A549 (cell line): ENCODE measurements at regions not wholly inside any gene's neighbourhood (a gene's known extent, or its start where the extent isn't known, plus 50 kb on each side); places are given as distances from the start of the nearest gene placed in this dataset.

ENCODE experiments used
- ATAC-seq, 2 experiments: fragments of 200-7000 bp in 1 of 2; fragments of >200 bp in 1 of 2; cut with Nextera tagmentation in 1 of 2; cut with Tn5 transposase in 1 of 2; 3 replicates each; pipeline versions ENCODE4 v1.8.0 to v1.9.1; 2018 to 2020; ENCODE audit warnings: mild to moderate bottlenecking in 1 of 2, moderate library complexity in 1 of 2
- CTCF ChIA-PET: fragments of 300-600 bp; sonication (Branson Sonifier 250); formaldehyde crosslinking; extraction: SDS; loops from one replicate; lab custom pipeline; 2021; ENCODE audit warnings: antibody characterized with exemption, inconsistent platforms; lab: Yijun Ruan, JAX
- POLR2A ChIA-PET: fragments of 350-600 bp; formaldehyde crosslinking; extraction: SDS; loops from one replicate; lab custom pipeline; 2021; ENCODE audit warnings: antibody characterized with exemption, inconsistent platforms; lab: Yijun Ruan, JAX
- DNase-seq, 2 experiments: peaks; one replicate each; pipeline versions ENCODE4 v3.0.0 to v3.0.0-alpha.2; 2011 to 2016; ENCODE audit warnings: low read depth in 1 of 2, low spot score in 1 of 2
- FAIRE-seq: peaks from 2 replicates; lab custom pipeline; 2011; peaks lifted over from hg19 to GRCh38; lab: Jason Lieb, UNC
- H3K27ac ChIP-seq, 2 experiments: fragments of >200 bp; sonication (Bioruptor Twin); formaldehyde crosslinking; 3 replicates each; pipeline ENCODE4 v1.5.1; 2016 to 2017
- H3K4me1 ChIP-seq: fragments of >200 bp; sonication (Bioruptor Twin); formaldehyde crosslinking; 3 replicates; pipeline ENCODE4 v1.6.1; 2016
- H3K4me2 ChIP-seq: fragments of >200 bp; sonication (Bioruptor Twin); formaldehyde crosslinking; 3 replicates; pipeline ENCODE4 v1.6.1; 2016
- H3K4me3 ChIP-seq: fragments of >200 bp; sonication (Bioruptor Twin); formaldehyde crosslinking; 3 replicates; pipeline ENCODE4 v1.5.1; 2016
- H3K9me3 ChIP-seq: fragments of >200 bp; sonication (Bioruptor Twin); formaldehyde crosslinking; 3 replicates; pipeline ENCODE4 v1.6.1; 2016
- BHLHE40 ChIP-seq: IDR thresholded peaks from 2 replicates; pipeline ENCODE4 v1.6.1; 2012; ENCODE audit warnings: low read depth, low read length, inconsistent platforms
- CBX2 ChIP-seq: fragments of 200-600 bp; sonication (generic); IDR thresholded peaks from 2 replicates; pipeline ENCODE4 v1.6.1; 2016; ENCODE audit warnings: low read depth, mild to moderate bottlenecking, borderline replicate concordance
- CHD2 ChIP-seq: fragments of 150-350 bp; IDR thresholded peaks from 2 replicates; pipeline ENCODE4 v1.6.1; 2014; ENCODE audit warnings: low read length; ENCODE audit not compliant: partially characterized antibody
- EHF ChIP-seq: fragments of 250-450 bp; sonication (Bioruptor Pico); IDR thresholded peaks from 2 replicates; pipeline ENCODE4 v1.5.0; 2020; ENCODE audit warnings: mild to moderate bottlenecking
- FOSL2 ChIP-seq, 2 experiments: fragments of 450-650 bp in 1 of 2; fragments of >200 bp in 1 of 2; sonication (Bioruptor Twin) in 1 of 2; formaldehyde crosslinking; IDR thresholded peaks; 2 replicates each; pipeline versions ENCODE4 v1.5.0 to v1.6.1; 2016 to 2020; ENCODE audit warnings: mild to moderate bottlenecking in 1 of 2, moderate library complexity in 1 of 2
- GATA3 ChIP-seq: IDR thresholded peaks from 2 replicates; pipeline ENCODE4 v1.6.1; 2012; ENCODE audit warnings: borderline replicate concordance
- HDAC2 ChIP-seq: fragments of 200-600 bp; sonication (generic); IDR thresholded peaks from 2 replicates; pipeline ENCODE4 v1.6.1; 2016
- HES2 ChIP-seq: fragments of >200 bp; sonication (Bioruptor Twin); formaldehyde crosslinking; IDR thresholded peaks from 2 replicates; pipeline ENCODE4 v1.6.1; 2016
- HEYL ChIP-seq: fragments of 250-450 bp; sonication (Bioruptor Pico); IDR thresholded peaks from 2 replicates; pipeline ENCODE4 v1.8.0; 2021; ENCODE audit warnings: mild to moderate bottlenecking, moderate library complexity
- HOXB5 ChIP-seq: fragments of 250-450 bp; sonication (Bioruptor Pico); IDR thresholded peaks from 2 replicates; pipeline ENCODE4 v1.5.0; 2020; ENCODE audit warnings: mild to moderate bottlenecking, moderate library complexity
- JUNB ChIP-seq: fragments of >200 bp; sonication (Bioruptor Twin); formaldehyde crosslinking; IDR thresholded peaks from 2 replicates; pipeline ENCODE4 v1.6.1; 2016
- KDM5A ChIP-seq: fragments of 200-600 bp; sonication (generic); IDR thresholded peaks from 2 replicates; pipeline ENCODE4 v1.6.1; 2016; ENCODE audit warnings: antibody characterized with exemption, mild to moderate bottlenecking
- MAFK ChIP-seq: fragments of 450-650 bp; IDR thresholded peaks from 2 replicates; pipeline ENCODE4 v1.6.1; 2014; ENCODE audit not compliant: partially characterized antibody
- NPAS2 ChIP-seq: fragments of 250-450 bp; sonication (Bioruptor Pico); IDR thresholded peaks from 2 replicates; pipeline ENCODE4 v1.8.0; 2022; ENCODE audit warnings: mild to moderate bottlenecking, moderate library complexity, borderline replicate concordance
- NR3C1 ChIP-seq: fragments of >200 bp; sonication (Bioruptor Twin); formaldehyde crosslinking; IDR thresholded peaks from 3 replicates; pipeline ENCODE4 v1.6.1; 2017
- PHF8 ChIP-seq: fragments of 200-600 bp; sonication (generic); IDR thresholded peaks from 2 replicates; pipeline ENCODE4 v1.6.1; 2016; ENCODE audit warnings: low read depth, mild to moderate bottlenecking, antibody characterized with exemption, moderate library complexity, borderline replicate concordance
- POLR2A ChIP-seq: IDR thresholded peaks from 2 replicates; pipeline ENCODE4 v1.6.1; 2012; ENCODE audit warnings: mild to moderate bottlenecking, low read length
- RCOR1 ChIP-seq: fragments of 150-350 bp; IDR thresholded peaks from 2 replicates; pipeline ENCODE4 v1.6.1; 2014; ENCODE audit warnings: antibody characterized with exemption, low read length, low read depth
- SREBF2 ChIP-seq: fragments of 450-650 bp; IDR thresholded peaks from 2 replicates; pipeline ENCODE4 v1.6.1; 2014; ENCODE audit warnings: mild to moderate bottlenecking, moderate library complexity
- USF2 ChIP-seq: fragments of 450-650 bp; IDR thresholded peaks from 2 replicates; pipeline ENCODE4 v1.6.1; 2014; ENCODE audit warnings: antibody characterized with exemption
- ZNF302 ChIP-seq: fragments of 250-450 bp; sonication (Bioruptor Pico); IDR thresholded peaks from 2 replicates; pipeline ENCODE4 v1.9.0; 2021; ENCODE audit warnings: inconsistent platforms, mild to moderate bottlenecking, moderate library complexity
- WGBS: methylation state at CpG from one replicate; pipeline ENCODE4 v1.1.6; 2017; ENCODE audit errors: missing lambda C conversion rate; 5-methylcytosine and 5-hydroxymethylcytosine counted together
- TF ChIP-seq, protein P1 (sequence below): IDR thresholded peaks from 2 replicates; pipeline ENCODE4 v1.6.1; 2012
- TF ChIP-seq, protein P2 (sequence below): fragments of 250-450 bp; sonication (Bioruptor Pico); IDR thresholded peaks from 2 replicates; pipeline ENCODE4 v1.5.0; 2021; ENCODE audit warnings: mild to moderate bottlenecking, moderate library complexity, borderline replicate concordance

DNA sequence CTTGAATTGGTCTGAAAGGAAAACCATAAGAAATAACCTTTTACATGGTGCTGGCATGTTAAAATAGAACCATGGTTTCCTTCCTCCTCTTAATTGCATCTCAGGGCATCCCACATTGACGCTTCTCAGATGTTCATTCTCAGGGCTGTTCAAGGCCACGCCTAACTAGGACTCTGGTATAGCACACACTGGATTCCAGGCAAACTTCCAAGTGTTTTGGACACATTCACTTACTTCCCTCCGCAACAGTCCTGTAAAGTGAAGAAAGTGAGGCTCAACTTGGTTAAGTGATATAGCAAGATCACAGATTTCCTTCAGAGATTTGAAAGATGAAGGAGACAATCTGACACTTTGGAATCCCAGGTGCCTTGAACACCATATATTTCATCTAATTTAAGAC lies 244.8 kb downstream of the DUSP10 start:
- 54% methylated on average over 3 of the region's 3 CpGs for WGBS
- Histone ChIP-seq H3K4me1 (no peaks in the 10 kb centered on the region), H3K9me3 (no peaks in the 10 kb centered on the region), H3K4me2 (no peak overlapping the region), H3K27ac (no peak overlapping the region), H3K4me3 (no peak overlapping the region)
- TF ChIP-seq, protein P1, sequence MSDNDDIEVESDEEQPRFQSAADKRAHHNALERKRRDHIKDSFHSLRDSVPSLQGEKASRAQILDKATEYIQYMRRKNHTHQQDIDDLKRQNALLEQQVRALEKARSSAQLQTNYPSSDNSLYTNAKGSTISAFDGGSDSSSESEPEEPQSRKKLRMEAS: no peak
- no peak for TF ChIP-seq HOXB5 (CRISPR knock-in tag)
- no peak for TF ChIP-seq HDAC2
- TF ChIP-seq CHD2: no peak
- TF ChIP-seq CBX2: no peak
- TF ChIP-seq BHLHE40: no peak
- no peak for TF ChIP-seq HES2
- no peak for TF ChIP-seq RCOR1
- TF ChIP-seq HEYL: no peak
- TF ChIP-seq MAFK: no peak
- TF ChIP-seq ZNF302 (CRISPR knock-in tag): no peak
- no peak for TF ChIP-seq GATA3
- TF ChIP-seq USF2: no peak
- no peak for TF ChIP-seq KDM5A
- no peak for DNase-seq
- ATAC-seq: no peak
- FAIRE-seq: no peak
- ChIA-PET CTCF (no interaction called here), POLR2A (no interaction called here)

- WGBS: 39% methylated on average over 4 of the region's 4 CpGs
- TF ChIP-seq RCOR1 (no peak), NPAS2 (CRISPR knock-in tag) (no peak), HDAC2 (no peak), PHF8 (no peak), USF2 (no peak)
- Histone ChIP-seq H3K27ac (no peak overlapping the region), H3K9me3 (peaks cover 2% of the 10 kb centered on the region; the same call in 1 of the 3 replicates), H3K4me1 (no peaks in the 10 kb centered on the region), H3K4me2 (no peak overlapping the region), H3K4me3 (no peak overlapping the region)
- FAIRE-seq: no peak
- no peak for ATAC-seq
- ChIA-PET CTCF (no interaction called here), POLR2A (no interaction called here)
- DNase-seq: no peak
These were observed 238.6 kb downstream of the DUSP10 start for GRCh38 chr1:221503268-221503667.

- no peak for DNase-seq
- no peak for TF ChIP-seq NR3C1
- no peak for TF ChIP-seq USF2
- TF ChIP-seq POLR2A: no peak
- TF ChIP-seq JUNB: no peak
- TF ChIP-seq SREBF2: no peak
- TF ChIP-seq, protein P2, sequence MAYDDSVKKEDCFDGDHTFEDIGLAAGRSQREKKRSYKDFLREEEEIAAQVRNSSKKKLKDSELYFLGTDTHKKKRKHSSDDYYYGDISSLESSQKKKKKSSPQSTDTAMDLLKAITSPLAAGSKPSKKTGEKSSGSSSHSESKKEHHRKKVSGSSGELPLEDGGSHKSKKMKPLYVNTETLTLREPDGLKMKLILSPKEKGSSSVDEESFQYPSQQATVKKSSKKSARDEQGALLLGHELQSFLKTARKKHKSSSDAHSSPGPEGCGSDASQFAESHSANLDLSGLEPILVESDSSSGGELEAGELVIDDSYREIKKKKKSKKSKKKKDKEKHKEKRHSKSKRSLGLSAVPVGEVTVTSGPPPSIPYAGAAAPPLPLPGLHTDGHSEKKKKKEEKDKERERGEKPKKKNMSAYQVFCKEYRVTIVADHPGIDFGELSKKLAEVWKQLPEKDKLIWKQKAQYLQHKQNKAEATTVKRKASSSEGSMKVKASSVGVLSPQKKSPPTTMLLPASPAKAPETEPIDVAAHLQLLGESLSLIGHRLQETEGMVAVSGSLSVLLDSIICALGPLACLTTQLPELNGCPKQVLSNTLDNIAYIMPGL (CRISPR knock-in tag): no peak
- no peak for TF ChIP-seq HEYL
- TF ChIP-seq NPAS2 (CRISPR knock-in tag): no peak
- TF ChIP-seq EHF (CRISPR knock-in tag): no peak
- TF ChIP-seq HOXB5 (CRISPR knock-in tag): no peak
- no peak for TF ChIP-seq BHLHE40
- TF ChIP-seq FOSL2 (IDR thresholded peaks at IDR 0.05): no peak
- no peak for TF ChIP-seq FOSL2 (CRISPR knock-in tag; IDR thresholded peaks at IDR 0.05)
- peaks cover 2% of the 10 kb centered on the region; the same call in 1 of the 3 replicates for H3K9me3 ChIP-seq
- no peaks in the 10 kb centered on the region for H3K4me1 ChIP-seq
- H3K4me3 ChIP-seq: no peak overlapping the region
- no peak for FAIRE-seq
- ATAC-seq: no peak
- H3K4me2 ChIP-seq: no peak overlapping the region
- 36% methylated on average over 3 of the region's 3 CpGs for WGBS
- CTCF ChIA-PET: interaction anchor here (0.8 to 1.9 kb wide), 2 partner anchors 10 to 32 kb away, joined by 3 to 8 read pairs; no protein-coding TSS in a partner anchor
- POLR2A ChIA-PET: no interaction called here
- no peak overlapping the region for H3K27ac ChIP-seq
These were observed 232.1 kb downstream of the DUSP10 start for GRCh38 chr1:221509575-221510355.
